Activated T-helper 2 cell treated with anti-CD3 and anti-CD28 coated beads, Interferon-gamma antibody, Interleukin-2, Interleukin-4, amounts not matched to agents 10 μg/mL and 5 μg/mL and 100 μg/mL, durations not matched to agents 14 hours and 24 hours and 36 hours (primary cell): ENCODE measurements at regions not wholly inside any gene's neighbourhood (a gene's known extent, or its start where the extent isn't known, plus 50 kb on each side); places are given as distances from the start of the nearest gene placed in this dataset.

Experiments used
- DNase-seq: peaks from one replicate; pipeline ENCODE4 v3.0.0; 2021; ENCODE audit warnings: low spot score
- H3K27ac Mint-ChIP-seq: one replicate; pipeline ENCODE4 v1.8.0; 2021; ENCODE audit warnings: mixed read lengths
- H3K27me3 Mint-ChIP-seq: one replicate; pipeline ENCODE4 v1.8.0; 2021; ENCODE audit warnings: low read depth, mixed read lengths
- H3K36me3 Mint-ChIP-seq: one replicate; pipeline ENCODE4 v1.8.0; 2021; ENCODE audit warnings: low read depth, mixed read lengths
- H3K4me1 Mint-ChIP-seq: one replicate; pipeline ENCODE4 v1.8.0; 2021; ENCODE audit warnings: low read depth, mixed read lengths
- H3K4me3 Mint-ChIP-seq: one replicate; pipeline ENCODE4 v1.8.0; 2021; ENCODE audit warnings: low read depth, mild to moderate bottlenecking, moderate library complexity, mixed read lengths
- H3K9me3 Mint-ChIP-seq: one replicate; pipeline ENCODE4 v1.8.0; 2021; ENCODE audit warnings: mixed read lengths
- intact Hi-C: fragments of 100-400 bp; cut with micrococcal nuclease; formaldehyde crosslinking; loops from one replicate; pipeline ENCODE4 v1.15.1; 2023

DNA sequence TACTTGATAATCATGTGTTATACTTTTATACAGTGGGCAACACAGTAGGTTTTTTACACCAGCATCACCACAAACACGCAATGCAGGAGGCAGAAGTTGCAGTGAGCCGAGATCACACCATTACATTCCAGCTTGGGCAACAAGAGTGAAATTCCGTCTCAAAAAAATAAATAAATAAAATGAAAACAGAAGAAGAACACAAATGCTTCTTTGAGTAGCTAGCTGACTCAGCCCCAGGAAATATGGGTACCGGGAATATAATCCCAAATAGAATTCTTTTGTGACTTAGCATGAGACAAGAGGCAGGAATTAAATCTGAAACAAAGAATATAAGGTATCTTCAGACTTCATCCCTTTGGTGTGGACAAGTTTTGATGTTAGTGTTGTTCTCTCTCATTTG, 164.2 kb upstream of the ATXN1 start:
- Mint-ChIP-seq H3K36me3 (no peaks in the 10 kb centered on the region), H3K9me3 (no peaks in the 10 kb centered on the region), H3K4me1 (no peaks in the 10 kb centered on the region), H3K27me3 (peaks cover 22% of the 10 kb centered on the region), H3K27ac (no peak overlapping the region), H3K4me3 (no peak overlapping the region)
- intact Hi-C loops, result loop anchor here (10.0 kb wide), 1 partner anchor 69 kb away; no protein-coding TSS in a partner anchor
- DNase-seq, result no peak

DNA sequence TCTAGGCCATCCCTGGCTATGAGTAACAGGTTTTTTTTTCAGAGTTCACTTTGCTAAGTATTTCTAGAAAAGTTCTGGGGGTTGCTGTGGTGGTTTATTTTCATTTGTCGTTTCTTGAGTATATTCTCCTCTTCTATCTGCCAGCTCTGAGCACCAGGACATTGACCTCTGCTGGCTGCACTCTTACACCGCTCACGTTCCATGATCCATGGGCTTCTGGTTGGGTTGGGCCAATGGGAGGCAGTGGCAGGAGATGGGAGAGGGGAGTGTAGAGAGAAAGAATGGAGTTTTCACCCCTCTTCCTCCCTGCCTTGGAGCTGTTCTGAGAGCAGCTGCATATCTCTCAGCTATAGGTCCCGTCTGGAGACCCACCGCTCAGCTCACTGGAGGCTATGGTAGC, 161.0 kb upstream of the ATXN1 start:
- no peak overlapping the region for H3K4me3 Mint-ChIP-seq
- H3K9me3 Mint-ChIP-seq, result no peaks in the 10 kb centered on the region
- no peaks in the 10 kb centered on the region for H3K4me1 Mint-ChIP-seq
- intact Hi-C loops, result loop anchor here (10.0 kb wide), 1 partner anchor 73 kb away; no protein-coding TSS in a partner anchor
- peaks cover 28% of the 10 kb centered on the region for H3K27me3 Mint-ChIP-seq
- H3K27ac Mint-ChIP-seq, result no peak overlapping the region
- H3K36me3 Mint-ChIP-seq, result no peaks in the 10 kb centered on the region
- no peak for DNase-seq

DNA sequence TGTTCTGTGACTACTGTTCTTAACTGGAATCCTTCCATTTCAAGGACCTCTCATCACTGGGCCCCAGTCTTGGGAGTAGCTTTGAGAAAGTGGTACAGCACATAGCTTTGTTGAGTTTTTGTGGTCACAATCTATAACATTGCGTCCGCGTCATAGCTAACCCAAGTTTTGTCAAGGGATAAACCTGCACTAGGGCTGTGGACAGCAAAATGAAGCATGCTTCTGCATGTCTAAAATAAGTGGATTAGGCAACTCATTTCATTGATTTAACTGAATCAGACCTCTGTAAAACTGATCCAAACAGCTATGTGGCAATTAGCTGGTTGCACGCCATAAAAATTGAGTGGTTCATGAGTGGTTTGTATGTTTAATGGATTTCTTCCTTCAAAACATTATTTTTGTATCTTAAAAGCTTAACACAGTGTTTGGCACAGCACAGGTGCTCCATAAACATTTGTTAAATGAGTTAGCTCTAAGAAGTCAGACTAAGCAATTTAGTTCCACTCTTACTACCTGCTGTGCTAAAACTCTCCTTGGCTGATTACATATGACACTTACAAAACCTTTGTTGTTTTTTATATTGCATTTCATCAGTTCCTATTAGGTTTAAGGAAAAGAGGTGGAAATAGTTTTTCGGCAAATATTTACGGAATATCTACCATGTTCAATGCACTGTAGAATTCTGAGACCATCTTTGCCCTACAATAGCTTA, 160.3 kb upstream of the ATXN1 start:
- Mint-ChIP-seq H3K9me3 (no peaks in the 10 kb centered on the region), H3K27me3 (peaks cover 25% of the 10 kb centered on the region), H3K27ac (no peak overlapping the region), H3K36me3 (no peaks in the 10 kb centered on the region), H3K4me1 (no peaks in the 10 kb centered on the region), H3K4me3 (no peak overlapping the region)
- DNase-seq, result no peak
- intact Hi-C loops, result loop anchor here (10.0 kb wide), 1 partner anchor 73 kb away; no protein-coding TSS in a partner anchor

DNA sequence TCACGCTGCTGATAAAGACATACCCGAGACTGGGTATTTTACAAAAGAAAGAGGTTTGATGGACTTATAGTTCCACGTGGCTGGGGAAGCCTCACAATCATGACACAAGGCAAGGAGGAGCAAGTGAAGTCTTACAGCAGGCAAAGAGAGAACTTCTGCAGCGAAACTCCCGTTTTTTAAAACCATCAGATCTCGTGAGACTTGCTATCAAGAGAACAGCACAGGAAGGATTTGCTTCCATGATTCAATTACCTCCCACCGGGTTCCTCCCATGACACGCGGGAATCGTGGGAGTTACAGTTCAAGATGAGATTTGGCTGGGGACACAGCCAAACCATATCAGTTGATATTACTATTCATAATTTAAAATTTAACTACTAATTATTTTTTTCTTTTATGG, 157.3 kb upstream of the ATXN1 start:
- Mint-ChIP-seq H3K27ac (no peak overlapping the region), H3K4me3 (no peak overlapping the region), H3K9me3 (peaks cover 1% of the 10 kb centered on the region), H3K4me1 (no peaks in the 10 kb centered on the region), H3K27me3 (peaks cover 25% of the 10 kb centered on the region), H3K36me3 (no peaks in the 10 kb centered on the region)
- intact Hi-C loops, result no loop called here
- no peak for DNase-seq

DNA sequence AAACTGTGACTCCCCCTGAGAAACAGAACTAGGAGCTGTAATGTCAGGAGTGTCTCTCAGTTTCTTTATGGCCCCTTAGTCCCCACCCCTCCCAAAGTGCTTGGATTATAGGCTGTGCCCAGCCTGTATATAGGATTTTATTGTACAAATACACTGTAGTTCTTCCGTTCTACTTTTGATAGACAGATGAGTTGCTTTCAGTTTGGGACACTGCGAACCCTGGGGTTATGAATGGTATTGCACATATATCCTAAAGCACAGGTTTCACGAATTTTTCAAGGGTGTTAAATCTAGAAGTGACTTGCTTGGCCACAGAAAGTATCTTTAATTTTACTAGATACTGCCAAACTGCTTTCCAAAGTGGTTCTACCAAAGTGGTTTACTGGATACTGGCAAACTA, 152.9 kb upstream of the ATXN1 start:
- no peak overlapping the region for H3K4me3 Mint-ChIP-seq
- DNase-seq, result no peak
- H3K4me1 Mint-ChIP-seq, result peaks cover 2% of the 10 kb centered on the region
- intact Hi-C loops, result no loop called here
- no peak overlapping the region for H3K27ac Mint-ChIP-seq
- H3K36me3 Mint-ChIP-seq, result no peaks in the 10 kb centered on the region
- H3K9me3 Mint-ChIP-seq, result peaks cover 4% of the 10 kb centered on the region
- peaks cover 21% of the 10 kb centered on the region for H3K27me3 Mint-ChIP-seq

DNA sequence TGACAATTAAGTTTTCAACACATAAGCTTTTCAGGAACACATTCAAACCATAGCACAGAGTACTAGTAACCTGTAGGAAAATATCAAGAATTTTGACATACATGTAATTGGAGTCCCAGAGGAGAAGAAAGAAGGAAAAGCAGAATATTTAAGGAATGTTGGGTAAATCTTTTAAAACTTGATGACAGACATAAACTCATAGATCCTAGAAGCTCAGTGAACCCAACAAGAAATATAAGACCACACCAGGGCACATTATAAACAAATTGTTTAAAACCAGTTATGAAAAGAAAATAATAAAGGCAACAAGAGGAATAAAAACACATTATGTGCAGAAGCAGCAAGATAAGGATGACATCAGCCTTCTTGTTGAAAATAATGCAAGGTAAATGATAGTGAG, 151.5 kb upstream of the ATXN1 start:
- no peak overlapping the region for H3K27ac Mint-ChIP-seq
- no peaks in the 10 kb centered on the region for H3K36me3 Mint-ChIP-seq
- H3K4me3 Mint-ChIP-seq, result no peak overlapping the region
- intact Hi-C loops, result no loop called here
- peaks cover 2% of the 10 kb centered on the region for H3K4me1 Mint-ChIP-seq
- H3K27me3 Mint-ChIP-seq, result peaks cover 18% of the 10 kb centered on the region
- H3K9me3 Mint-ChIP-seq, result peaks cover 4% of the 10 kb centered on the region
- no peak for DNase-seq

DNA sequence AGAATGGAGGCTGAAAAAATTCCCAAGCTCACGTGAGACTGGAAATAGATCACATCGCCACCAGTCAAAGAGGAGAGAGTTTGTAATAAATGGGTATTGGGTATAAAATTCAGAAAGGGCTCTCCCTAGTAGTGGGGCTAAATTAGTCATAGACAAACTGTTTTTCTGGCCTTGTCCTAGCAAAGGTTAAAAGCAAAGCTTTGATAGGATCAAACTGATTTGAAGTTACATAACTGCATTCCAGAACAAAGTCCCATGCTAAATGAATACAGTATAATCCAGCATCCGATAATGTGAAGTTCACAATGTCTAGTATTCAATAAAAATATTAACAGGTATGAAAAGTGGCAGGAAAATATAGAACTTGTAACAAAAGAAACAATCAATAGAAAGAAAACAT, 149.8 kb upstream of the ATXN1 start:
- Mint-ChIP-seq H3K36me3 (no peaks in the 10 kb centered on the region), H3K4me3 (no peak overlapping the region), H3K27me3 (peaks cover 25% of the 10 kb centered on the region), H3K9me3 (peaks cover 4% of the 10 kb centered on the region), H3K27ac (no peak overlapping the region), H3K4me1 (peaks cover 2% of the 10 kb centered on the region)
- no peak for DNase-seq
- intact Hi-C loops, result no loop called here

DNA sequence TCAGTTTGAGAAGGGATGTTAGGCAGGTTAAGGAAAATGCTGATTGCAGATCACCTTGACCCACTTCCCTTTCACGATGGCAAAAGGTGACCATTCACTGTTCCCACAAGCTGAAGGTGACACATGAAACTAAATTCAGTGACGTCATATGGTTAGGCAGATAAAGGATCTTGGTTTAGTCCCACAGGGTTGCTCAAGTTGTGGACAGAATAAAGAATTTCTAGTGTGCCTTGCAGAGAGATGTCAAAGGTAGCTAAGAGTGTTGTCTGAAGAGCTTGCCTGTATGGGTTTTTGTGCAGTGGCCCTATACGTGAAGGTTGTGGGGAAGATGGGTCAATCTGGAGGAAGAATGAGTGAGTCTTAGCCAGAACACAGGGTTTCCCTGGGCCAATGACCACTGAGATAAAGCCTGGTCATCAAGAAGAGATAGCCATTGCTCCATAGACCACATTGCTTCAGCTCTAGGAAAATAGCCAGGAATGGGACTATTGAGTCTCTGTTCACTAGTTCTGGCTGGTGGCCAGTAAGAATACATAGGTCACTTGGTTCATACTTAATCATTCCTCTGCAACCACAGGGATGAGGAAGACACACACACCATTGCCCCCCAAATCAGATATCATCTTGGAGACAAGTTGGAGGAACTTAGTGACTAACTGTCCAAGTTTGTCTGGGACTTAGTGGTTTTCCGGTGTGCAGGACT, 148.5 kb upstream of the ATXN1 start:
- H3K9me3 Mint-ChIP-seq, result peaks cover 4% of the 10 kb centered on the region
- intact Hi-C loops, result no loop called here

DNA sequence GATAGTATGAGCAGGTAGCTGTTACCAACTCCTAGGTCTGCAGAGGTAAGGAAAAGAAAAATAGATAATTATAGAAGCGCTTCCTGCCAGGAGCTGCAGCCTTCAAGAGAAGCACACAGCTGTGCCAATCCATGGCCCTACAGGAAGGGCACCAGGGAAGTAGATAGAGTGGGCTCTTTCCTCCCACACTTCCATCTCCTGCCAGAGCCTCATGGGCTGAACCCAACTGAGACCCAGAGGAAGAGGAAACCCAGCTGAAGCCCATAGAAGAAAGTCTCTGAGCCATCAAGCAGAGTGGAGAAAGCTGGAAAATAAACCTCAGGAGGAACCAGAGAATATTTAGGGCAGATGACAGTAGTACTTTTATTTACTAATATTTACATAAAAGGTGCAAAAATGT, 146.7 kb upstream of the ATXN1 start:
- H3K9me3 Mint-ChIP-seq, result no peaks in the 10 kb centered on the region
- H3K4me3 Mint-ChIP-seq, result no peak overlapping the region
- intact Hi-C loops, result no loop called here
- H3K27ac Mint-ChIP-seq, result no peak overlapping the region
- DNase-seq, result no peak
- peaks cover 2% of the 10 kb centered on the region for H3K4me1 Mint-ChIP-seq
- no peaks in the 10 kb centered on the region for H3K36me3 Mint-ChIP-seq
- H3K27me3 Mint-ChIP-seq, result peaks cover 31% of the 10 kb centered on the region

More for the DNA sequence above, 148.5 kb upstream of the ATXN1 start:
- Mint-ChIP-seq H3K36me3 (no peaks in the 10 kb centered on the region), H3K4me3 (no peak overlapping the region), H3K27me3 (peaks cover 25% of the 10 kb centered on the region), H3K4me1 (peaks cover 2% of the 10 kb centered on the region), H3K27ac (no peak overlapping the region)
- DNase-seq, result no peak

DNA sequence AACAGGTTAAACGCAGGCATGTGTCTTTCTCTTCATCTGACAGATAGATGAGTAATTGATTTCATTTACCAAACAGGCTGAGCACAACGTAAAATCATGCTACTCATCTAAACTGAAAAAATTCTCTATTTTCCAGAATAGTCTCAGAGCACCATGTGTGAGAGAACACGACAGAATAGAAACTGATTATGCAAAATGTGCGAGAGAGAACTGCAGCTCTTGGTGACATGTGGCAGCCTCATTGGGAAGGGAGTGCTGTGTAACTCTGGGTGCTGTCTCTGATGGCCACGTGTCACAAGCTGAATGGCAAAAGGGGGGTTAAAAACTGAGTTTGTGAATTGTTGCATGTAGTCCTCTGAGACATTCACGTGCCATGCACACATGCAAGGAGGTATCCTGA, 143.7 kb upstream of the ATXN1 start:
- Mint-ChIP-seq H3K27ac (no peak overlapping the region), H3K36me3 (no peaks in the 10 kb centered on the region), H3K4me1 (peaks cover 2% of the 10 kb centered on the region), H3K4me3 (no peak overlapping the region), H3K9me3 (no peaks in the 10 kb centered on the region), H3K27me3 (peaks cover 40% of the 10 kb centered on the region)
- DNase-seq, result no peak
- intact Hi-C loops, result no loop called here

DNA sequence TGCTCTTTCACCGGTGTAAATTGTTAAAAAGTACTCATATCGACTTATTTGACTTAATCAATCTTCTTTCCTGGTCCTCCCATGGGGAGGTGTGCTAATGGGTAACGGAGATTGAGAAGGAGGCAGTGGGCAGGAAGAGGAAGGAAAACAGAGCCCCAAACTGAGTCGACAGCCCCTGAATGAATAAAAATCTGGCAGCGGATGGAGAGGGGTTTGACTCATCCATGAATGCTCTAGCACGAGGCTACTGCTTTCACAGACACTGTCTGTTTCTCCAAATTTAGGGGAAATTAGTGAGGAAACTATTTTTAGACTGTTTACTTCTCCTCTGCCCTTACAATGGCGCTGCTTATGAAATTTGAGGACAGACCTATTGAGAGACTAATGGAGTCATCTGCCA, 142.2 kb upstream of the ATXN1 start:
- no peak for DNase-seq
- H3K4me1 Mint-ChIP-seq, result no peaks in the 10 kb centered on the region
- no peaks in the 10 kb centered on the region for H3K9me3 Mint-ChIP-seq
- intact Hi-C loops, result no loop called here
- no peak overlapping the region for H3K27ac Mint-ChIP-seq
- H3K4me3 Mint-ChIP-seq, result no peak overlapping the region
- no peaks in the 10 kb centered on the region for H3K36me3 Mint-ChIP-seq
- peaks cover 40% of the 10 kb centered on the region for H3K27me3 Mint-ChIP-seq

DNA sequence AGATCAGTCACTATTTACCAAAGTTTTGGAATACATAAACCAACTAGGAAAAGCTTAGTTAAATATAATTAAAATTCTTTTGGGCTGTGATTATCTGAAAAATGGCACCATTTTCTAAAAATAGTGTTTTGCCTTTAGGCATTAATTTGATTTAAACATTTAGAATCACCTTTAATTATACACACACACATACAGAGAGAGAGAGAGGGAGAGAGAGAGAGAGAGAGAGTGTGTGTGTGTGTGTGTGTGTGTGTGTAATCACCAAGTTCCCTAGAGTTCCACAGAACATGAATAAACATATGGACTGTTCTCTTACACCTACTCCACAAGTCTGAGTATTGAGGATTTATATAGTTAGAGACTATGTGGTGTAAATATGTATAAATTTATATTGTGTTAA, 141.2 kb upstream of the ATXN1 start:
- Mint-ChIP-seq H3K9me3 (no peaks in the 10 kb centered on the region), H3K27ac (no peak overlapping the region), H3K4me3 (no peak overlapping the region), H3K27me3 (peaks cover 34% of the 10 kb centered on the region), H3K4me1 (no peaks in the 10 kb centered on the region), H3K36me3 (no peaks in the 10 kb centered on the region)
- intact Hi-C loops, result no loop called here
- DNase-seq, result no peak

DNA sequence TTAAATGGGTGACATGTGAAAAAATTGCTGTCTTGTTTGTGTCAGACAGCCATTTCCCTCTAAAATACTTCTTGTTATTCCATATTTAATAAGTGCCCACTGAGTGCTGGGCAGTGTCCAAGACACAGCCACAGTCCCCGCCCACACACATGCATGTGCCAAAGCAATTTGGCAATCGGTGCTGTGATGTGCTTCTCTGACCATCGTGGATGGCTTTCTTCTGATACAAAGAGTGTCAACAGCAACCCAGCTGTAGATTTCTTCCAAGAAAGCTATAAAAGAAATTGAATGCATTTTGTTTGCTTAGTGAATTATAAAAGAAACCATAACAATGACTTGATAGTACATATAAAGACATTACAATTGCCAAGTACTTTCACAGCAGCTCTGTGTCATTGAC, 140.5 kb upstream of the ATXN1 start:
- no peak for DNase-seq
- Mint-ChIP-seq H3K36me3 (no peaks in the 10 kb centered on the region), H3K27me3 (peaks cover 36% of the 10 kb centered on the region), H3K9me3 (no peaks in the 10 kb centered on the region), H3K27ac (no peak overlapping the region), H3K4me1 (no peaks in the 10 kb centered on the region), H3K4me3 (no peak overlapping the region)
- intact Hi-C loops, result no loop called here
